ENCODE measurements at regions not wholly inside any gene's neighbourhood (a gene's known extent, or its start where the extent isn't known, plus 50 kb on each side); places are given as distances from the start of the nearest gene placed in this dataset.

- H3K4me3 ChIP-seq (replicated peaks; ENCODE audit: low read depth, low read length), result no peak overlapping the region
- TF ChIP-seq CTCF (IDR thresholded peaks at IDR 0.05; ENCODE audit: low read length, missing control alignments), result no peak
- no peak for DNase-seq (ENCODE audit: low read depth)
These were observed 70.6 kb upstream of the SNRK start for GRCh38 chr3:43215663-43216275.

GRCh38 chr3:43215138-43215537 is 71.2 kb upstream of the SNRK start:
- TF ChIP-seq CTCF (IDR thresholded peaks at IDR 0.05; ENCODE audit: low read length, missing control alignments), result no peak
- no peak for DNase-seq (ENCODE audit: low read depth)

DNA sequence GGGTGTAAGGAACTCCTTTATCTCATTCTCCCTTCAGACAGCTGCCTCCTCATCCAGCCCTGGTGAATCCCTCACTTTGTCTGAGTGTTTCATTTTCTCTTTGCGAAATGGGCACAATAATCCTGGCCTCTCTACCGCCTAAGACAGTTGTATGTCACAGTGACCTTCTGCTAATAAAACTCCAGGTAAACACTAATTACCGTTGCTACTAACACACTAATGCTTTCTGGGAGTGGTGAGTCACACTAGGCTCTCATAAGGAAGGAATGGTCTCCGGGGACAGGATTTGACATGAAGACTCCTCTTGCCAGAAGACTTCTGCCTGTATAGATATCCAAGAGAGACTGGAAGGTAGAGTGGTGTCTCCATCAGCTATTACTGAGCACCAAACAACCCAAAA is 71.7 kb upstream of the SNRK start:
- DNase-seq (ENCODE audit: low read depth), result no peak
- TF ChIP-seq CTCF (IDR thresholded peaks at IDR 0.05; ENCODE audit: low read length, missing control alignments), result no peak
- no peak overlapping the region for H3K4me3 ChIP-seq (replicated peaks; ENCODE audit: low read depth, low read length)

More at GRCh38 chr3:43215138-43215537, 71.2 kb upstream of the SNRK start:
- H3K4me3 ChIP-seq (replicated peaks; ENCODE audit: low read depth, low read length), result no peak overlapping the region

DNA sequence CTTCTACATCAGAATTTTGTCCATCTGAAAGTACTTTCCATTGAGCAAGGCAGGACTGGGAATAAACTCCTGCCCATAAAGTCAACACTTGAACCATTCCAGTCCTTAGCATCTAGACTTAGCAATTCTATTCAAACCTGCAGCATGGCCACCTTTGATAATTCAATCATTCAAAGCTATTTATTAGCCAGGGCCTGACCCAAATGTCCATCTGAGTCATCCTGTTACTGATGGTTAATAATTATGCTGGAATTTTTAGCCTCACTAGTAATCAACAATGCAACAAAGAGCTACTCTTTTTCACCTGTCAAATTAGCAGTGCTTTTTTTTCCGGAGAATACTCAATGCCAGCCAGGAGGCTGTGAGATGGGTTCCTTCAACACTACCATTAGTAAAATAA is 72.7 kb upstream of the SNRK start:
- no peak for DNase-seq (ENCODE audit: low read depth)
- no peak for TF ChIP-seq CTCF (IDR thresholded peaks at IDR 0.05; ENCODE audit: low read length, missing control alignments)
- H3K4me3 ChIP-seq (replicated peaks; ENCODE audit: low read depth, low read length), result no peak overlapping the region

DNA sequence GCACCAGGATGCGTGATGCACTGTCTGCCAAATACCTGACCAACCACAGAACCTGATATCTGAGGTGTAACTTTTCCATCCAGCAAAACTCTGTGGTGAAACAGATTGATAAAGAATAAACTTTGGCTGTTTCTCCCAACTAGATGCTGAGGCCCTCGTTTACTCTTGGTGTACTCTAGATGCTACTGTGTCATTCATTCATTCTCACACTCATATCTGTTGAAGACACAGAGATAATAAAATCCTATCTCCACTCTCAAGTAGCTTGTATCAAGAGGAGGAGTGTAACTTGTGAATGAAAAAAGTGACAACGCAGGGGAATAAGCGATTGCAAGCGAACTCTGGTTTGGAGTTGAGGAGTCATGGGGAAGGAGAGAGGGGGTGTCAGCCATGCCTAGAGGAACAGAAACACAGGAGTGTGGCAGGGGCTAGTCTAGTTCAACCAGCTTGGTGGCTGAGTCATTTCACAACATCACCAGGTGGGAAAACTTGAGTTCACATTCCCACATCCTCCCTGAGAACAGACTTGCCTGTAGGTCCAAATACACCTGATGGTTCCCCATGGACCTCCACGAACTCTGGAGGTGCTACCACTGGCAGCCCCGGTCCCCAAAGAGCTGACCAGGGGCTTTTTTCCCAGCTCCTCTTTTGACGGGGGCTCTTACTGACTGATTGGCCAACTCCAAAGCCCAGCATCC is 73.3 kb upstream of the SNRK start:
- no peak overlapping the region for H3K4me3 ChIP-seq (replicated peaks; ENCODE audit: low read depth, low read length)
- no peak for DNase-seq (ENCODE audit: low read depth)
- TF ChIP-seq CTCF (IDR thresholded peaks at IDR 0.05; ENCODE audit: low read length, missing control alignments), result no peak

DNA sequence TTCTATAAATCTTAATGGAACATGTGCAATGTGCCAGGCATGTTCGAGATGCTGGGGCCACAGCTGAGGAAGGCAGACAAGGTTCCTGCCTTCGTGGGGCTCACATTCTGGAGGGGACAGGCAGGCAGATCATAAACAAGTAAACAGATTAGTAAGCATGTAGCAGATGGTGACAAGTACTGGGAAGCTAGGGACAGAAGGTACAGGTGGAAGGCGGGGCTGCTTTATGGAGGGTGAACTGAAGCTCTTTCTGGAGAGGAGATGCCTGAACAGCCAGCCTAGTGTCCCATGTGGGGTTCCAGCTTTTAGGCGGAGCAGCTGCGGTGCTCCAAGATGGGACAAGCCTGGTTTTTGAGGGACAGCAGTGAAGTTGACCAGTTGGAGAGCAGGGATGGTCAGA is 74.7 kb upstream of the SNRK start:
- no peak for TF ChIP-seq CTCF (IDR thresholded peaks at IDR 0.05; ENCODE audit: low read length, missing control alignments)
- H3K4me3 ChIP-seq (replicated peaks; ENCODE audit: low read depth, low read length), result no peak overlapping the region
- DNase-seq (ENCODE audit: low read depth), result no peak

Data from fibroblast of pulmonary artery (primary cell).